Retinal pigment epithelial cell (primary cell): ENCODE measurements at regions not wholly inside any gene's neighbourhood (a gene's known extent, or its start where the extent isn't known, plus 50 kb on each side); places are given as distances from the start of the nearest gene placed in this dataset.

Source experiments
- DNase-seq: peaks from one replicate; pipeline ENCODE4 v3.0.0-alpha.2; 2010; ENCODE audit warnings: low read depth
- H3K4me3 ChIP-seq: 2 replicates; pipeline ENCODE4 v1.5.1; 2011; ENCODE audit warnings: mild to moderate bottlenecking, low read length, control low read depth, moderate library complexity
- CTCF ChIP-seq: conservative IDR thresholded peaks from 2 replicates; pipeline ENCODE4 v1.5.1; 2011; ENCODE audit warnings: low read depth, low read length, control low read depth, inconsistent platforms

GRCh38 chr11:19597876-19598275 lies 114.8 kb upstream of the NAV2 start:
- TF ChIP-seq CTCF = no peak
- no peak for DNase-seq
- H3K4me3 ChIP-seq = peak overlapping the region; percentile 30

GRCh38 chr11:19597206-19597605 lies 115.4 kb upstream of the NAV2 start:
- no peak for DNase-seq
- TF ChIP-seq CTCF = no peak
- no peak overlapping the region for H3K4me3 ChIP-seq

- peak; percentile 73 for DNase-seq
- no peak overlapping the region for H3K4me3 ChIP-seq
- no peak for TF ChIP-seq CTCF
Measured at GRCh38 chr11:19595840-19596751, 116.5 kb upstream of the NAV2 start.

GRCh38 chr11:19595499-19595839 lies 117.2 kb upstream of the NAV2 start:
- TF ChIP-seq CTCF = no peak
- no peak overlapping the region for H3K4me3 ChIP-seq
- DNase-seq = no peak

- H3K4me3 ChIP-seq = no peak overlapping the region
- no peak for TF ChIP-seq CTCF
- no peak for DNase-seq
Measured at GRCh38 chr11:19594326-19594725, 118.3 kb upstream of the NAV2 start.

- no peak for TF ChIP-seq CTCF
- H3K4me3 ChIP-seq = no peak overlapping the region
- DNase-seq = no peak
Measured at GRCh38 chr11:19592842-19593241, 119.8 kb upstream of the NAV2 start.

GRCh38 chr11:19589567-19590260 lies 122.9 kb upstream of the NAV2 start:
- no peak for DNase-seq
- no peak overlapping the region for H3K4me3 ChIP-seq
- TF ChIP-seq CTCF = no peak
